Endodermal cell (in vitro differentiated cells): ENCODE measurements at regions not wholly inside any gene's neighbourhood (a gene's known extent, or its start where the extent isn't known, plus 50 kb on each side); places are given as distances from the start of the nearest gene placed in this dataset.

ENCODE experiments used
- DNase-seq: peaks from one replicate; pipeline ENCODE4 v3.0.0-alpha.2; 2017
- H3K27ac ChIP-seq: 2 replicates; pipeline ENCODE4 v1.5.1; 2013; ENCODE audit warnings: mild to moderate bottlenecking, low read depth, low read length, moderate library complexity
- H3K27me3 ChIP-seq: 2 replicates; pipeline ENCODE4 v1.6.1; 2013; ENCODE audit warnings: mild to moderate bottlenecking, low read length, moderate library complexity; ENCODE audit not compliant: insufficient read depth, control insufficient read depth, poor library complexity, severe bottlenecking
- H3K36me3 ChIP-seq: 2 replicates; pipeline ENCODE4 v1.7.0; 2013; ENCODE audit warnings: mild to moderate bottlenecking, low read length, moderate library complexity; ENCODE audit not compliant: control insufficient read depth, insufficient read depth
- H3K4me1 ChIP-seq: one replicate; pipeline ENCODE4 v1.7.0; 2013; ENCODE audit warnings: low read length; ENCODE audit not compliant: control insufficient read depth, insufficient read depth
- H3K4me3 ChIP-seq: 2 replicates; pipeline ENCODE4 v1.5.1; 2013; ENCODE audit warnings: mild to moderate bottlenecking, low read length, moderate library complexity
- H3K9ac ChIP-seq: 2 replicates; pipeline ENCODE4 v1.6.1; 2013; ENCODE audit warnings: mild to moderate bottlenecking, low read length, moderate library complexity; ENCODE audit not compliant: poor library complexity, severe bottlenecking; ENCODE audit errors: extremely low read depth
- H3K9me3 ChIP-seq: 2 replicates; pipeline ENCODE4 v1.6.1; 2013; ENCODE audit warnings: mild to moderate bottlenecking, low read length, moderate library complexity; ENCODE audit not compliant: control insufficient read depth
- H3K27ac Mint-ChIP-seq: 2 replicates; pipeline ENCODE4 v1.8.0; 2020; ENCODE audit warnings: mixed read lengths
- H3K27me3 Mint-ChIP-seq: 2 replicates; pipeline ENCODE4 v1.8.0; 2021; ENCODE audit warnings: mild to moderate bottlenecking, mixed read lengths; ENCODE audit not compliant: insufficient read depth
- H3K36me3 Mint-ChIP-seq: 2 replicates; pipeline ENCODE4 v1.8.0; 2020; ENCODE audit warnings: low read depth, mixed read lengths
- H3K4me1 Mint-ChIP-seq: 2 replicates; pipeline ENCODE4 v1.8.0; 2020; ENCODE audit warnings: mixed read lengths
- H3K4me3 Mint-ChIP-seq: 2 replicates; pipeline ENCODE4 v1.8.0; 2020; ENCODE audit warnings: mild to moderate bottlenecking, moderate library complexity, mixed read lengths
- H3K9me3 Mint-ChIP-seq: 2 replicates; pipeline ENCODE4 v1.8.0; 2020; ENCODE audit warnings: mild to moderate bottlenecking, mixed read lengths
- WGBS, 2 experiments: methylation state at CpG; one replicate each; pipeline versions ENCODE4 v1.1.5 to v1.1.7; 2013; ENCODE audit warnings: missing lambda C conversion rate in 2 of 2, mixed read lengths in 1 of 2; ENCODE audit not compliant: insufficient coverage in 1 of 2, insufficient read length in 1 of 2; 5-methylcytosine and 5-hydroxymethylcytosine counted together
- TF ChIP-seq, protein P1 (sequence below): fragments of 200-600 bp; sonication (generic); conservative IDR thresholded peaks from 2 replicates; pipeline ENCODE4 v1.5.0; 2021; ENCODE audit warnings: antibody characterized with exemption, mild to moderate bottlenecking

DNA sequence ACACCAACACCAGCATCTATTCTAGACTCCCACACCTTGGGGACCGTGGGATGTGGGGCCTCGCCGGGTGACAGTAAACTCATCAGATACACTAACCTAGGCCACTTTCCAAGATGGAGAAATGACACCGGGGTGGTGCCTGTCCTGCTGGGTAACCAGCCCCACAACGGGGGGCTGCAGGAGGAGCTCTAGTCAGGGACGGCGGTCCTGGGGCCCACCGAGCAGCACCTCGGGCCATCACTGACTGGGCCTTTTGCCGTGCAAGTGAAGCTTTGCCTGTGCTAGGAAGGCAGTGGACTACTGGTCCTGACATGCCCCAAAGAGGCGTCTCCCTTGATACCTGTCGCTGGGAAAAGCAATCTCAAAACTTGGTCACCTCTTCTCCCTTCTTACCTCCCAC, 260.3 kb upstream of the IRX1 start:
- Mint-ChIP-seq H3K27ac (no peak overlapping the region), H3K9me3 (no peaks in the 10 kb centered on the region), H3K27me3 (peaks cover 15% of the 10 kb centered on the region), H3K4me3 (no peak overlapping the region), H3K36me3 (no peaks in the 10 kb centered on the region), H3K4me1 (no peaks in the 10 kb centered on the region)
- Histone ChIP-seq H3K4me1 (no peaks in the 10 kb centered on the region), H3K27me3 (no peaks in the 10 kb centered on the region), H3K27ac (no peak overlapping the region), H3K36me3 (no peaks in the 10 kb centered on the region), H3K4me3 (no peak overlapping the region), H3K9me3 (no peaks in the 10 kb centered on the region), H3K9ac (no peak overlapping the region)
- 83 to 84% methylated on average over 10 to 12 of the region's 12 CpGs for WGBS, 2 experiments
- no peak for DNase-seq
- TF ChIP-seq, protein P1, sequence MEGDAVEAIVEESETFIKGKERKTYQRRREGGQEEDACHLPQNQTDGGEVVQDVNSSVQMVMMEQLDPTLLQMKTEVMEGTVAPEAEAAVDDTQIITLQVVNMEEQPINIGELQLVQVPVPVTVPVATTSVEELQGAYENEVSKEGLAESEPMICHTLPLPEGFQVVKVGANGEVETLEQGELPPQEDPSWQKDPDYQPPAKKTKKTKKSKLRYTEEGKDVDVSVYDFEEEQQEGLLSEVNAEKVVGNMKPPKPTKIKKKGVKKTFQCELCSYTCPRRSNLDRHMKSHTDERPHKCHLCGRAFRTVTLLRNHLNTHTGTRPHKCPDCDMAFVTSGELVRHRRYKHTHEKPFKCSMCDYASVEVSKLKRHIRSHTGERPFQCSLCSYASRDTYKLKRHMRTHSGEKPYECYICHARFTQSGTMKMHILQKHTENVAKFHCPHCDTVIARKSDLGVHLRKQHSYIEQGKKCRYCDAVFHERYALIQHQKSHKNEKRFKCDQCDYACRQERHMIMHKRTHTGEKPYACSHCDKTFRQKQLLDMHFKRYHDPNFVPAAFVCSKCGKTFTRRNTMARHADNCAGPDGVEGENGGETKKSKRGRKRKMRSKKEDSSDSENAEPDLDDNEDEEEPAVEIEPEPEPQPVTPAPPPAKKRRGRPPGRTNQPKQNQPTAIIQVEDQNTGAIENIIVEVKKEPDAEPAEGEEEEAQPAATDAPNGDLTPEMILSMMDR = no peak

- Histone ChIP-seq H3K4me3 (no peak overlapping the region), H3K4me1 (no peaks in the 10 kb centered on the region), H3K9me3 (no peaks in the 10 kb centered on the region), H3K27me3 (no peaks in the 10 kb centered on the region), H3K27ac (no peak overlapping the region), H3K9ac (no peak overlapping the region), H3K36me3 (no peaks in the 10 kb centered on the region)
- no peaks in the 10 kb centered on the region for H3K36me3 Mint-ChIP-seq
- peaks cover under 1% of the 10 kb centered on the region for H3K9me3 Mint-ChIP-seq
- H3K27me3 Mint-ChIP-seq = peaks cover 18% of the 10 kb centered on the region
- WGBS, 2 experiments = 81 to 90% methylated on average over 2 to 8 of the region's 8 CpGs
- no peaks in the 10 kb centered on the region for H3K4me1 Mint-ChIP-seq
- TF ChIP-seq, protein P1 = no peak
- H3K4me3 Mint-ChIP-seq = no peak overlapping the region
- H3K27ac Mint-ChIP-seq = no peak overlapping the region
- no peak for DNase-seq
These were observed 261.8 kb upstream of the IRX1 start for GRCh38 chr5:3333836-3334235.

- Mint-ChIP-seq H3K9me3 (peaks cover 2% of the 10 kb centered on the region), H3K36me3 (no peaks in the 10 kb centered on the region), H3K4me1 (no peaks in the 10 kb centered on the region), H3K4me3 (no peak overlapping the region), H3K27me3 (peaks cover 23% of the 10 kb centered on the region), H3K27ac (no peak overlapping the region)
- no peak for DNase-seq
- Histone ChIP-seq H3K4me3 (no peak overlapping the region), H3K27ac (no peak overlapping the region), H3K36me3 (no peaks in the 10 kb centered on the region), H3K9ac (no peak overlapping the region), H3K9me3 (no peaks in the 10 kb centered on the region), H3K4me1 (no peaks in the 10 kb centered on the region), H3K27me3 (no peaks in the 10 kb centered on the region)
- WGBS, 2 experiments = 91 to 93% methylated on average over 4 to 9 of the region's 9 CpGs
- TF ChIP-seq, protein P1 = no peak
These were observed 262.5 kb upstream of the IRX1 start for GRCh38 chr5:3333105-3333504.
